ENCODE measurements at regions not wholly inside any gene's neighbourhood (a gene's known extent, or its start where the extent isn't known, plus 50 kb on each side); places are given as distances from the start of the nearest gene placed in this dataset.

GRCh38 chr2:31778153-31778552 is 197.4 kb upstream of the SRD5A2 start:
- no peak for DNase-seq
- Histone ChIP-seq H3K4me1 (ENCODE audit: insufficient read depth, low read length) (no peaks in the 10 kb centered on the region), H3K27ac (ENCODE audit: low read depth in 1 of 2, low read length in 2 of 2) (no peak overlapping the region), H3K4me3 (ENCODE audit: low read length) (no peak overlapping the region), H3K27me3 (ENCODE audit: control insufficient read depth in 1 of 2, insufficient read depth in 2 of 2, low read length in 2 of 2) (peaks cover 0 to 4% of the 10 kb centered on the region in 2 experiments), H3K36me3 (ENCODE audit: insufficient read depth, low read length) (no peaks in the 10 kb centered on the region), H3K9me3 (ENCODE audit: control insufficient read depth in 1 of 2, insufficient read depth in 1 of 2, low read length in 2 of 2) (peaks cover 0 to 8% of the 10 kb centered on the region in 2 experiments)
- Mint-ChIP-seq H3K4me1 (ENCODE audit: low read depth) (no peaks in the 10 kb centered on the region), H3K36me3 (ENCODE audit: low read depth) (no peaks in the 10 kb centered on the region), H3K9me3 (peaks cover 13% of the 10 kb centered on the region), H3K27ac (no peak overlapping the region), H3K27me3 (peaks cover 28% of the 10 kb centered on the region), H3K4me3 (no peak overlapping the region)
- POLR2A ChIA-PET = no interaction called here
- no peak for ATAC-seq (ENCODE audit: poor library complexity)
- TF ChIP-seq CTCF (IDR thresholded peaks at IDR 0.05) = no peak
- intact Hi-C loops (cut with DNase I, micrococcal nuclease) = no loop called here
- CTCF ChIA-PET = no interaction called here

- ChIA-PET CTCF (no interaction called here), POLR2A (no interaction called here)
- no peaks in the 10 kb centered on the region for H3K9me3 Mint-ChIP-seq
- no peaks in the 10 kb centered on the region for H3K36me3 Mint-ChIP-seq (ENCODE audit: low read depth)
- Histone ChIP-seq H3K4me3 (ENCODE audit: low read length) (no peak overlapping the region), H3K36me3 (ENCODE audit: insufficient read depth, low read length) (no peaks in the 10 kb centered on the region), H3K27me3 (ENCODE audit: control insufficient read depth in 1 of 2, insufficient read depth in 2 of 2, low read length in 2 of 2) (no peaks in the 10 kb centered on the region), H3K9me3 (ENCODE audit: control insufficient read depth in 1 of 2, insufficient read depth in 1 of 2, low read length in 2 of 2) (no peaks in the 10 kb centered on the region), H3K4me1 (ENCODE audit: insufficient read depth, low read length) (no peaks in the 10 kb centered on the region), H3K27ac (ENCODE audit: low read depth in 1 of 2, low read length in 2 of 2) (no peak overlapping the region)
- no peak for ATAC-seq (ENCODE audit: poor library complexity)
- H3K4me1 Mint-ChIP-seq (ENCODE audit: low read depth) = no peaks in the 10 kb centered on the region
- DNase-seq = no peak
- H3K27me3 Mint-ChIP-seq = no peaks in the 10 kb centered on the region
- intact Hi-C loops (cut with DNase I, micrococcal nuclease) = no loop called here
- TF ChIP-seq CTCF (IDR thresholded peaks at IDR 0.05) = no peak
- H3K4me3 Mint-ChIP-seq = no peak overlapping the region
- H3K27ac Mint-ChIP-seq = no peak overlapping the region
Measured at GRCh38 chr2:31770741-31771140, 190.0 kb upstream of the SRD5A2 start.

GRCh38 chr2:31765078-31765945 is 184.6 kb upstream of the SRD5A2 start:
- H3K27me3 ChIP-seq (ENCODE audit: control insufficient read depth in 1 of 2, insufficient read depth in 2 of 2, low read length in 2 of 2) = no peaks in the 10 kb centered on the region
- ATAC-seq (ENCODE audit: poor library complexity) (no peak), DNase-seq (no peak)
- H3K9me3 ChIP-seq (ENCODE audit: control insufficient read depth in 1 of 2, insufficient read depth in 1 of 2, low read length in 2 of 2) = no peaks in the 10 kb centered on the region
- H3K36me3 ChIP-seq (ENCODE audit: insufficient read depth, low read length) = no peaks in the 10 kb centered on the region
- Mint-ChIP-seq H3K36me3 (ENCODE audit: low read depth) (no peaks in the 10 kb centered on the region), H3K27ac (no peak overlapping the region), H3K9me3 (peaks cover 3% of the 10 kb centered on the region), H3K4me1 (ENCODE audit: low read depth) (no peaks in the 10 kb centered on the region), H3K4me3 (no peak overlapping the region), H3K27me3 (no peaks in the 10 kb centered on the region)
- no peak for TF ChIP-seq CTCF (IDR thresholded peaks at IDR 0.05)
- intact Hi-C loops (cut with DNase I, micrococcal nuclease) = no loop called here
- H3K4me3 ChIP-seq (ENCODE audit: low read length) = no peak overlapping the region
- no peak overlapping the region for H3K27ac ChIP-seq (ENCODE audit: low read depth in 1 of 2, low read length in 2 of 2)
- CTCF ChIA-PET = no interaction called here
- POLR2A ChIA-PET = no interaction called here
- no peaks in the 10 kb centered on the region for H3K4me1 ChIP-seq (ENCODE audit: insufficient read depth, low read length)

Measured in CD4-positive, alpha-beta T cell (primary cell).